Gastrocnemius medialis (tissue), 4 donors: ENCODE measurements at regions not wholly inside any gene's neighbourhood (a gene's known extent, or its start where the extent isn't known, plus 50 kb on each side); places are given as distances from the start of the nearest gene placed in this dataset.
"Not testable (repeated sequence)": the region's sequence is repeated elsewhere in the genome, so short reads cannot be mapped to it uniquely, and the experiment has no call there.

Source experiments
- CTCF ChIP-seq, 5 experiments: fragments of 450-650 bp in 3 of 5; fragments of 200-600 bp in 2 of 5; sonication (generic) in 2 of 5; IDR thresholded peaks in 4 of 5; conservative IDR thresholded peaks in 1 of 5; 1 replicate in 4 of 5; 2 replicates in 1 of 5; pipeline ENCODE4 v1.5.1; 2016 to 2019; ENCODE audit warnings: antibody characterized with exemption in 5 of 5, mild to moderate bottlenecking in 3 of 5, moderate library complexity in 3 of 5
- POLR2A ChIP-seq, 2 donors: fragments of 450-650 bp; IDR thresholded peaks; one replicate each; pipeline ENCODE4 v1.6.1; 2017; ENCODE audit warnings: antibody characterized with exemption in 2 of 2, mild to moderate bottlenecking in 2 of 2, moderate library complexity in 2 of 2

- not testable (repeated sequence) for TF ChIP-seq CTCF (IDR thresholded peaks at IDR 0.05 in 4 of 5, conservative IDR thresholded peaks at IDR 0.05 in 1 of 5); POLR2A (IDR thresholded peaks at IDR 0.05)
These were observed 103.0 kb upstream of the RXFP1 start for GRCh38 chr4:158418679-158419078.
